ENCODE measurements at regions not wholly inside any gene's neighbourhood (a gene's known extent, or its start where the extent isn't known, plus 50 kb on each side); places are given as distances from the start of the nearest gene placed in this dataset.

DNA sequence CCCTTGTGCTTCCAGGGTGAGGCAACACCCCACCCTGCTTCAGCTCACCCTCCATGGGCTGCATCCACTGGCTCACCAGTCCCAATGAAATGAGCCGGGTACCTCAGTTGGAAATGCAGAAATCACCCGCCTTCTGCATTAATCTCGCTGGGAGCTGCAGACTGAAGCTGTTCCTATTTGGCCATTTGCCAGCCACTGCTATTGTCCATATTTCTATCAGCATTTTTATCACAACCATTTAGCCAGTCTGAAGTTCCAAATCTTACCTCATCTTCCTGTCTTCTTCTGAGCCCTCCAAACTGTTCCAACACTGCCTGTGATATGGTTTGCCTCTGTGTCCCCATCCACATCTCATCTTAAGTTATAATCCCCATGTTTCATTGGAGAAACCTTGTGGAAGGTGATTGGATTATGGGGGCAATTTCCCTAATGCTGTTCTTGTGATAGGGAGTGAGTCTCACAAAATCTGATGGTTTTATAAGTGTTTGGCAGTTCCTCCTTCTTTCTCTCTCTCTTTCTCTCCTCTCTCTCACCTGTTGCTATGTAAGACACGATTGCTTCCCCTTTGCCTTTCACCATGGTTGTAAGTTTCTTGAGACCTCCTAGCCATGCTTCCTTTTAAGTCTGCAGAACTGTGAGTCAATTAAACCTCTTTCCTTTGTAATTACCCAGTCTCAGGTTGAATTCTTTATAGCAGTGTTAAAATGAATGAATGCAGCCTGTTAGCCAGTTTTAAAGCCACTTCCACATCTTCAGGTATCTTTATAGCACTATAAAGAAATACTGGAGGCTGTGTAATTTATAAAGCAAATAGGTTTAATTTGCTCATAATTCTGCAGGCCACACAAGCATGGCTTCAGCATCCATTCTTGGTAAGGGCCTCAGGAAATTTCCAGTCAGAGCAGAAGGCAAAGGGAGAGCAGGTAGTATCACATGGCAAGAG lies 203.5 kb downstream of the FCRL5 start:
- Histone ChIP-seq H3K27me3 (ENCODE audit: insufficient read depth) (no peaks in the 10 kb centered on the region), H3K9me2 (ENCODE audit: insufficient read depth) (0 out of 2 replicates have a peak, but pooled peaks cover 3% of the 10 kb centered on the region), H3K27ac (ENCODE audit: low read depth) (no peak overlapping the region), H2AFZ (no peak overlapping the region), H3K4me2 (no peak overlapping the region), H3K36me3 (ENCODE audit: insufficient read depth) (no peaks in the 10 kb centered on the region), H3F3A (replicated peaks; ENCODE audit: low read depth) (no peaks in the 10 kb centered on the region), H3K79me2 (replicated peaks; ENCODE audit: insufficient read depth) (no peaks in the 10 kb centered on the region), H4K20me1 (replicated peaks; ENCODE audit: insufficient read depth) (no peaks in the 10 kb centered on the region), H3K4me3 (no peak overlapping the region), H3K4me1 (ENCODE audit: insufficient read depth) (no peaks in the 10 kb centered on the region)
- Mint-ChIP-seq H3K36me3 (ENCODE audit: low read depth) (peaks cover 6% of the 10 kb centered on the region; the same call in 2 of the 3 replicates), H3K4me3 (no peak overlapping the region), H3K27me3 (ENCODE audit: insufficient read depth, low read depth, poor library complexity) (peaks cover 4% of the 10 kb centered on the region), H3K4me1 (no peaks in the 10 kb centered on the region), H3K9me3 (peaks cover 6% of the 10 kb centered on the region), H3K27ac (no peak overlapping the region)
- DNase-seq (ENCODE audit: low spot score) (no peak), ATAC-seq (no peak)
- no peak for TF ChIP-seq CTCF (conservative IDR thresholded peaks at IDR 0.05; ENCODE audit: low read depth in 2 of 2)
- TF ChIP-seq ZNF462 (CRISPR knock-in tag; IDR thresholded peaks at IDR 0.05): no peak
- no peak for TF ChIP-seq ZNF114 (CRISPR knock-in tag; IDR thresholded peaks at IDR 0.05)
- no peak for TF ChIP-seq STAT1 (IDR thresholded peaks at IDR 0.05; ENCODE audit: unreplicated experiment)
- no peak for TF ChIP-seq REST (IDR thresholded peaks at IDR 0.05; ENCODE audit: unreplicated experiment)
- no peak for TF ChIP-seq ETS1 (IDR thresholded peaks at IDR 0.05)
- no peak for TF ChIP-seq EZH2 (IDR thresholded peaks at IDR 0.05; ENCODE audit: low read depth, unreplicated experiment)
- no peak for TF ChIP-seq POLR2AphosphoS5 (IDR thresholded peaks at IDR 0.05; ENCODE audit: low read depth)
- TF ChIP-seq ZNF331 (CRISPR knock-in tag; IDR thresholded peaks at IDR 0.05; ENCODE audit: low read depth): no peak
- TF ChIP-seq EZH2phosphoT487 (IDR thresholded peaks at IDR 0.05; ENCODE audit: unreplicated experiment): no peak
- no peak for TF ChIP-seq JUNB (IDR thresholded peaks at IDR 0.05; ENCODE audit: unreplicated experiment)
- no peak for TF ChIP-seq CREB1 (CRISPR knock-in tag; IDR thresholded peaks at IDR 0.05; ENCODE audit: low read depth)
- TF ChIP-seq NANOG (IDR thresholded peaks at IDR 0.05; ENCODE audit: borderline replicate concordance): no peak
